HCEC 1CT (cell line): ENCODE measurements at regions not wholly inside any gene's neighbourhood (a gene's known extent, or its start where the extent isn't known, plus 50 kb on each side); places are given as distances from the start of the nearest gene placed in this dataset.
"Not testable (repeated sequence)": the region's sequence is repeated elsewhere in the genome, so short reads cannot be mapped to it uniquely, and the experiment has no call there.

Source experiments
- DNase-seq: peaks from one replicate; pipeline ENCODE4 v3.0.0-alpha.2; 2017

- DNase-seq = no peak
Measured at GRCh38 chr6:9233226-9233625, 797.9 kb upstream of the SLC35B3 start.

GRCh38 chr6:9225441-9225871 lies 790.1 kb upstream of the SLC35B3 start:
- DNase-seq = peak; percentile 3

GRCh38 chr6:9224539-9224938 lies 789.2 kb upstream of the SLC35B3 start:
- DNase-seq = peak; percentile 57

GRCh38 chr6:9213717-9214116 lies 778.4 kb upstream of the SLC35B3 start:
- DNase-seq = not testable (repeated sequence)

DNA sequence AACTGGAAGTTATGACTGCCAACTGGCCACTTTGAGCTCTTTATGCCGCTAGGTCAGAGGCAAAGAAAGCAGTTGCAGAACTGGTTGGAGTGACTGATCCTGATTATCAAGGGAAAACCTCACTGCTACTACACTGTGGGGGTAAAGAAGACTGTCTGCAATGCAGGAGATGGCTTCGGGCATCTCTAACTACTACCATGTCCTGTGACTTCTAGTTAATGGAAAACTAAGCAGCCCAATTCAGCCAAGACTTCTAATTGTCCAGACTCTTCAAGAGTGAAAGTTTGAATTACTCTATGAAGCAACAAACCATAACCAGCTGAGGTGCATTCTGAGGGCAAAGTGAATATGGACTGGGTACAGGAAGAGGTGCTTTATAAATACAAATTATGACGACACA lies 773.6 kb upstream of the SLC35B3 start:
- no peak for DNase-seq

DNA sequence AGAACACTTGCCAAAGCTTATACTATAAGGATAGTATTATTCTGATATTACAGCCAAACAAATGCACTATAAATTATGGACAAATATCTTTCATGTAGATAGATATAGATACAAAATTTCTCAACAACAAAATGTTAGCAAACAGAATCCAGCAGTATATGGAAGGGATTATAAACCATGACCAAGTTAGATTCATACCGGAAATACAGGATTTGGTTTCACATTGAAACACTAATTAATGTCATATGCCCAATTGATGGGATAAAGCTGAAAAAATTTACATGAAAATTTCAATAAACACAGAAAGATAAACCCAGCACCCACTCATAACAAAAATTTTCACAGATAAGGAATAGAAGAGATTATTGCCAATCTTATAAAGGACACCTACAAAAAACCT lies 770.3 kb upstream of the SLC35B3 start:
- peak; percentile 26 for DNase-seq

GRCh38 chr6:9204171-9204570 lies 768.8 kb upstream of the SLC35B3 start:
- DNase-seq = peak; percentile 67

DNA sequence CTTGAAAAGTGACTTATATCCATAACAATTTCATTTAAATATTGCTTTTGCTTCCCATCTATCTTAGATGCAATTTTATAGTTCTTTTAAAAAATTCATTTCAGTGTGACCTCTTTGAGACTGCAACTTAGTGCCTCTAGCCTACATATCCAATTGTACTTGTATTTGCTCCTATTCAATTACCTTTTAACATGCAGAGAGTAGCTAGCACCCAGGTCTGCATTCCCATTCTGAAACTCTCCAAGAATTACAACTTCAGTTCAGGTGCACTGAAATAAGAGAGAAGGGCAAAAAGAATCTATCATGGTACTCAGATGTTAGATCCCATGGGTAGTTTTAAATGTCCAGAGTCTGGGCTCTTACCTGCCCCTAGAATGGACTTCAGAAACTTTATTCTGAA lies 765.4 kb upstream of the SLC35B3 start:
- DNase-seq = no peak

GRCh38 chr6:9197726-9198125 lies 762.4 kb upstream of the SLC35B3 start:
- peak; percentile 52 for DNase-seq

DNA sequence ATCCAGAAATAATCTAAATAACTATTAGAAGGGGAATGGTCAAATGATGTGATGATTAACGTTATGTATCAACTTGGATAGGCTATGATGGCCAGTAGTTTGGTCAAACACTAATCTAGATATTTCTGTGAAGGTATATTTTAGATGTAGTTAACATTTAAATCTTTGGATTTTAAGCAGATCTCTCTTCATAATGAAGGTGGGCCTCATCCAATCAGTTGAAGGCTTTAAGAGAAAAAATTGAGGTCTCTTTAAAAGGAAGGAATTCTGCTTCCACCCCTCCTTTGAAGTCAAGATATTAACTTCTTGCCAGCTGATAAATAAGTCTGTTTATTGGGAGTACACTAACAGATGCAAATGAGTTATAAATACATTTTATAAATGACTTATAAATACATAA lies 760.0 kb upstream of the SLC35B3 start:
- no peak for DNase-seq

GRCh38 chr6:9192405-9192909 lies 757.1 kb upstream of the SLC35B3 start:
- no peak for DNase-seq

DNA sequence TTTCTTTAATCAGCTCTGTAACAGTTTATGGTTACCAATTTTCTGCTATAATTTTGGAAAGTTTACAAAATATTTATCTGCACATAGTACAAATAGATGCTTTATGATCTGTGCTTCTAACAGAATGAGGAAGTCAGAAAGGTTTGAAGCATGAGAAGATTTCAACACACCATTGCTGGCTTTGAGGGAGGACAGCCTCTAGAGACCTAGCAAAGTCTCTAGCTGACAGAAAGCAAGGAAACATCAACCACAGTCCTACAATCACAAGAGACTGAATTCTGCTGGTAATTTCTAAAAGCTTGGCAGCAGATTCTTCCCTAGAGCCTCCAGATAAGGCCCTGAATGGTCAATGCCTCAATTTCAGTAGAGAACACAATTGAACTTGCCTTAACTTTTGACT lies 750.8 kb upstream of the SLC35B3 start:
- no peak for DNase-seq

- DNase-seq = no peak
Measured at GRCh38 chr6:9178071-9178470, 742.7 kb upstream of the SLC35B3 start.

DNA sequence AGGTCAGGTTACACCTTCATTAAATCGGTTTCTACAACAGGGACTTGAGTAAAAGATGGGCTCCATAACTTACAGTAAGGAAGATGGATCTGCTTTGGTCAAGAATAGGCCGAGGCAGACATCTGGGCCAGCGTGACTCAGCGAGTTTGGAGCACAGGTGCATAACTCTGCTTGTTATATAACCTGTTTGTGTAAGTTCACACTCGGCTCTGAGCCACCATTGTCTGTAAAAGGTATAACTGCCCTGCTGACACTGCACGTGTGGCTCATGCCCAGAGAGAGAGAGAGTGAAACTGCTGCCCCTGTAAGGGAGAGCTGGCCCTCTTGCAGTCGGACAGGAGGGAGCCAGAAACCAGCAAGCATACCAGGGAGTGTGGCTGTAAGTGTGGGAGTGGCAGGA lies 737.9 kb upstream of the SLC35B3 start:
- no peak for DNase-seq

DNA sequence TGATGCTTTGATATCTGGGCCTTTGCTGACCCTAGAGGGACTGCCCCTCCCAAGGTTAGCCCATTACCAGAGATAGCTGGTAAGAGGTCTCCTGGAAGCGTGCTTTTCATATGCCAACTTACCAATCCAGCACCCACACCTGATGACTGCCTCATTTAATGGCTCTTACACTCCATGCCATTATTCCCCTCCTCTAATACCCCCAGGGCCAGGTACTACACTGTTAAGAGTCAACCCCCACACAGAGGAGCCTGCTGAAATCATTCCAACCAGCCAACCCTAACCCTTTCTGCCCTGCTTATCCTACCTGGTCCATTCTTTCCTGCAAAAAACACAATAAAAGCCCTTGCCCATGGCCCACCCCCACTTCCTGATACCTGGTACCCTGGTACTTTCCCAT lies 736.8 kb upstream of the SLC35B3 start:
- no peak for DNase-seq

DNA sequence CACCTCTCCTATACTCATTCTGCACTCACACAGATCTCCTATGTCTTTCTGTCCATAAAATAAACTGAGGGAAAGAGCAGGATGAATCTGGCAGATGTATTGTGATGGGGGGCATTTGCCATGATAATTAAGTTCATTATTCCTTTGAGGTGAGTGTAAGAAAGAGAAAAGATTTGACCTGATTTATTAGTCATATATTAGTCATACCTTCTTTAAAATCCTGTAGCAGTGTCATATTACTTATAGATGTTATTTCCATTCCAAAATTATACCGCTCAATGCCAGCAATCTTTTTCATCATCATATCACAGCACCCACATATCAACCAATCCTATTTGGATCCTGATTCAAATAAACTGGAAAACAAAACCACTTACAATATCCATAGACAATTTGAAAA lies 733.3 kb upstream of the SLC35B3 start:
- DNase-seq = no peak

DNA sequence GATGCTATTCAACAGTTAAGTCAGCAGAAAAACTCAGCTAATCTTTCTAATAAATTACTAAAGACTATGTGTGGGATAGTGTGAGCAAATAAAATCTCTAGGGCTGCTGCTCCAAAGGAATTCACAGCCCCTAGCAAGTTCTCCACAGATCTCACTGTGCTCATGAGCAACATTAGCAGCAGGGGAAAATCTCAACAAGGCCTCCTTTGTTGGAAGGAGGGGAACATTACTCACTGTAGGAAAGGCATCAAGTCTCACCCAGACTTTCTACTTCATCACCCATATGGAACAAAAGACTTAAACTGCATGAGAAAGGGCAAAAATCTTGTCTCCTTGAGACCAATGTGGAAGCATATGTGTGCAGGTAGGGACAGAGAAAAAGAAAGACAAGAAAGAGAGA lies 726.4 kb upstream of the SLC35B3 start:
- no peak for DNase-seq

DNA sequence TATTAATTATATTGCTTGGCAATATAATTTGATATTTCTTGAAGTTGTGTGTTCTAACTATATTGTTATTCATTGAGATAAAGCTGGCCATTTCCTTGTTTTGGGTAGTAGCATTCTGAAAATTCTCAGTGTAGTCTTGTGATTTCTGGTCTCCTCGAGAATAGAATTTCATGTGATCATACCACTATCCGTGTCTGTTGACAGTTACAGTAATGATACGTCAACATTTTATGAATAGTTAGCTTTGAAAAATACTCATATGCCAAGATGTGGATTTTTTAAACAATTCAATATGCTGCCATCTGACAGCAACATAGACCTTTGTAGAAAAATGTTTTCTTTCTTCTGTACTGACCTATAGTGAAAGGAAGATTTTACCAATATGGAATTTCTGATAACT lies 723.7 kb upstream of the SLC35B3 start:
- DNase-seq = no peak

DNA sequence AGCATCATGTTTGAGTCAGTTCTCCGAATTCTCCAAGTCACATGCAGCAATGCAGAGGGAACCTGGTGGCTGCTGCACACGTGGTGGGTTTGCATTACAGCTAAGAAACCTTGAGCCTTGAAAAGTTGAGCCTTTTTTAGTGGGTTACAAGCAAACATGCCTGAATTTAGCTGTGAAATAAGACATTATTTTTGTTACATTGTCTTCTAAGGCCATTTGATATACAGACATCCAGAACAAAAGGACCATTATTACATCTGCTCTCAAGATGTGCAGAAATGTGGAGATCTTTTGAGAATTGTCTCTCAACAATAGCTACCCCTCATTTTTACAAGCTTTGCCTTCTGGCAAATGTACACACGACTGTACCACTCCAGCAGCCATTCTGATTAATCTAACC lies 720.5 kb upstream of the SLC35B3 start:
- no peak for DNase-seq

- no peak for DNase-seq
Measured at GRCh38 chr6:9143140-9143539, 707.8 kb upstream of the SLC35B3 start.

- no peak for DNase-seq
Measured at GRCh38 chr6:9140951-9141460, 705.7 kb upstream of the SLC35B3 start.

DNA sequence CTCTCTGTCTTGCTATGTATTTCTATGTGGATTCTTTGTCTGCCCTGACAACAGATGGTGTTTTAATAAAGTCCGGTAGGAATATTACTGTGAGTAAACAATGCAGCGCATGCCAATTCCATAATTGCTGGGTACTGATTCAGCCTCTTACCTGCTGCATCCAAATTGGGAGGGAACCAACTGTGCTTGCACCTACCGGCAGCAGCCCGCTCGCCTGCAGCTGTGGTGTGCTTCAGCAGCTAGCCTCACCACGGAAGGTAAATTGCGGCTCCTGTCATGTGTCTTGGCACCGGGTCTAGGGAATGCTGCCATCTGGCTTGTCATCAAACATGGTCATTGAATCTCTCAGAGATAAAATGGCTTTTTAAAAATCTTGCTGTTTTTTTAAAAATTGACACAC lies 704.8 kb upstream of the SLC35B3 start:
- DNase-seq = no peak

GRCh38 chr6:9139746-9140145 lies 704.4 kb upstream of the SLC35B3 start:
- DNase-seq = peak; percentile 10

DNA sequence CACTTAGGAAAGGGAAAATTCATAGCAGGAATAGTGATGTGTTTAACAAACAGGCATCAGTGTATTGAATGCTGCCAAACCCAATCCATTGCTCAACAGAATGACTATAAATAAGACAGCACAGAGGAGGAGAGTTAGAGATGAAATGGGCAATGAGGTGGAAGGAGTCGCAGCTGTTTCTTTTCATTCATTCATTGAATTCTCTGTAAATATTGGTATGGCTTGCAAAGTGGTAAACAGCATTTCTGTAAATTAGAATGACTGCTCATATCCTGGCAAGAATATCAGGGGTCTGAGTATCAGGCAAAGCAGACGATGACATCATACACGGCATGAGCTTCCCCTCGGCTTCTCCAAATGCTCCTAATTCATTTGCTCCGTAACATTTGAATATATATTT lies 703.6 kb upstream of the SLC35B3 start:
- DNase-seq = no peak

DNA sequence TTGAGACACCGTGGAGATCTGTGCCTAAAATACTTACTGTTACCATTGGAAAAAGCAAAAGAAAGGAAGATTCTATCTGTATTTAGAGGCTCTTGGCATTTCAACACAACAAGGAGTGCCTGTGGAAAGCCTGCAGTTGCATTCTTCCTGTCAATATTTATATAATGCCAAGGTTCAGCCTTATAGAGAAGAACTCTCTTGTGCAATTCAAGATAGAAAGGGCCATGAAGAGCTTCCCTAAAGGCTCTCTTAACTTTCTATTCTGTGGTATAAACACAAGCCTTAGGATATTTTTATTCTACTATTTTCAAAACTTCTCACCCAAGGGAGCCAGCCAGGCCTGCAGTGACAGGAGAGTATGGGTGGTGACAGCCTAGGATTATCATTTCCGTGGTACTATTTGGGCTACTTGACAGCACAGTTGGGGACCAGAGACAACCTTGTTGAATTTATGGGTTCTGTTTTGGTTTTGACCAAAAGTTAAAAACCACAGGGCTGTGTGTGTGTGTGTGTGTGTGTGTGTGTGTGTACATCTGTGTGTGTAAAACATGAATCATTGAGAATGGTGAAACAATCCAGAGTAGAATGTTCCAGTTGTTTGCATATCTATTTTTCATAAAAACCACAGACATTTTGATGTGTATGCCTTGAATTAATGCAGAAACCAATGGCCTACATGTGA lies 700.9 kb upstream of the SLC35B3 start:
- DNase-seq = peak; percentile 18
